ENCODE measurements at regions not wholly inside any gene's neighbourhood (a gene's known extent, or its start where the extent isn't known, plus 50 kb on each side); places are given as distances from the start of the nearest gene placed in this dataset.

DNA sequence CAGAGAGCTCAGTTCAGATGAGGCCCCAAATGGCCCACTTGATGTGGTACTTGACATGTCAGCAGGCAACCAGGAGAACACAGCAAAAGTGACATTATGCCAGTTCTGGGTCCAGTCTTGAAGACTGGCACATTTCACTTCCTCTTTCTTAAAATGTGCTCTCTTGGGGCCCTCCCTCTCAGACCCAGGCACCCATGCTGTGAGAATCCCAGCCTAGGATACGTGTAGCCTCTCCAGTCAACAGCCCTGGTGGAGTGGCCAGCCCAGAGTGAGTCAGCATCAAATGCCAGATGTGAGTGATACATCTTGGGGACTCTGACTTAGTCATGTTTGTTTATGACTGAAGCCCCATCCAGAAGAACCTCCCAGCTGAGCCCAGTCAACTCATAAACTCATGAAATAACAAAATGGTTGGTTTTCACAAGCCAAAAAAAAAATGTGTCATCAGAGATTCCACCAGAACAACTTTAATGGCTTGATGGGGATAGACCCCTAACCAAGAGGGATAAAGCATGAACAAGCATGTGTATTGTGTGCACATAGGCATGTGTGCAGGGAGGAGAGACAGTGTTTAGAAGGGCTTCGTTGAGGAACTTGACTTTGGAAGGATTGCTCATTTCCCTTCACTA, 82.5 kb upstream of the TNRC6C start:
- Histone ChIP-seq H3K9me3 (peaks cover 0 to 12% of the 10 kb centered on the region in 2 donors), H3K4me1 (peaks cover 0 to 8% of the 10 kb centered on the region in 2 donors), H3K27ac (no peak overlapping the region), H3K27me3 (no peaks in the 10 kb centered on the region), H3K4me3 (no peak overlapping the region), H3K36me3 (no peaks in the 10 kb centered on the region)
- TF ChIP-seq, protein P1, sequence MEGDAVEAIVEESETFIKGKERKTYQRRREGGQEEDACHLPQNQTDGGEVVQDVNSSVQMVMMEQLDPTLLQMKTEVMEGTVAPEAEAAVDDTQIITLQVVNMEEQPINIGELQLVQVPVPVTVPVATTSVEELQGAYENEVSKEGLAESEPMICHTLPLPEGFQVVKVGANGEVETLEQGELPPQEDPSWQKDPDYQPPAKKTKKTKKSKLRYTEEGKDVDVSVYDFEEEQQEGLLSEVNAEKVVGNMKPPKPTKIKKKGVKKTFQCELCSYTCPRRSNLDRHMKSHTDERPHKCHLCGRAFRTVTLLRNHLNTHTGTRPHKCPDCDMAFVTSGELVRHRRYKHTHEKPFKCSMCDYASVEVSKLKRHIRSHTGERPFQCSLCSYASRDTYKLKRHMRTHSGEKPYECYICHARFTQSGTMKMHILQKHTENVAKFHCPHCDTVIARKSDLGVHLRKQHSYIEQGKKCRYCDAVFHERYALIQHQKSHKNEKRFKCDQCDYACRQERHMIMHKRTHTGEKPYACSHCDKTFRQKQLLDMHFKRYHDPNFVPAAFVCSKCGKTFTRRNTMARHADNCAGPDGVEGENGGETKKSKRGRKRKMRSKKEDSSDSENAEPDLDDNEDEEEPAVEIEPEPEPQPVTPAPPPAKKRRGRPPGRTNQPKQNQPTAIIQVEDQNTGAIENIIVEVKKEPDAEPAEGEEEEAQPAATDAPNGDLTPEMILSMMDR (IDR thresholded peaks at IDR 0.05) = no peak
- DNase-seq (ENCODE audit: low spot score) = no peak

DNA sequence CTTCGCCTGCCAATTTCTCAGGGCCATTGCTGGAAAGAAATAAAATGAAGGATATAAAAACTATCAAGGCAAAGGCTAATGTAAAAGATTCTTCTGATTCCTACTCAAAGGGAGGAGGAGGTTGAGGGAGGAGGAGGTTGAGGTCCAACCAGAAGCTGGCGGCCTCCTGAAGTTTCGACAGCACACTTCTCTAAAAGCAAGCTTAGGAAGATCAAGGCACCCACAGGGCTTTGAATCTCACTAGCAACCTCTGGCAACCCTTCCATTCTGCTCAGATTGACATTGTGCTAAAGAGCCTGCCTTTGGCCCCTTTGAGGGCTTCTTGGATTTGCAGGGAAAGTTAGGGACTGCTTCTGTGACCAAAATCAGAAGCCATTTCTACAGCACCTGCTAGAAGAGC, 81.5 kb upstream of the TNRC6C start:
- Histone ChIP-seq H3K4me1 (peaks cover 0 to 19% of the 10 kb centered on the region in 2 donors), H3K27ac (no peak overlapping the region), H3K4me3 (no peak overlapping the region), H3K27me3 (no peaks in the 10 kb centered on the region), H3K9me3 (peaks cover 0 to 12% of the 10 kb centered on the region in 2 donors), H3K36me3 (no peaks in the 10 kb centered on the region)
- DNase-seq (ENCODE audit: low spot score) = no peak
- TF ChIP-seq, protein P1 (IDR thresholded peaks at IDR 0.05) = no peak

DNA sequence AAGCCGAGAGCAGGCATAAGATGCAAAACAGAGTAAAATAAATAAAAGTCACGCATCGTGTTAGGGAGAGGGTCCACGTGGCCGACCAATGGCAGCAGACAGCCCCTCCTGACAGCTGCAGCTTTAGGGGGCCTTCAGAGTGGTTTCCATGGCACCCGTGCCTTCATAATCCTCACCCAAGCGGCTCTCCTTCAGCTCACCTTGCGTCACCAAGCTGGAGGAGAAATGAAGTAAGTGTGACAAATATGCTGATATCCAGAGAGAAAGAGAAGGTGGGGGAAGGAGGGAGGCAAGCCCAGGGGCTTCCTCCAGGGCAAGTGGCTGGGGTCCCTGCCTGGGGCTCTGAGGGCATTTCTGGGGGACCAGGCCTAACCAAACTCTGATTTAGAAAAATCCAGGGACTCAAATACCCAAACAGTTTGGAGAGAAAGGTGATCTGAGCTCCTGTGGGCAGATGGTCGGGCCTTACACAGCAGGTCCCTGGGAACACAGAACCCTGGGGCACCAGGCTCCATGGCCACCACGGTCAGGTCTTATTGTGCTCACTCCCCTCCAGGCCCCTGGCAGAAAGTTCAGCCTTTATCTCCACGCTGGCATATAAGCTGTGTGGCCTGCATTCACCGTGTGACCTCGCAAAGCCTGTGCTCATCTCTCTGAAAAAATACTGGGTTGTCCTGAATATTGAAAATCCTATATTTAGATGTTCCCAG, 80.7 kb upstream of the TNRC6C start:
- peaks cover 0 to 12% of the 10 kb centered on the region in 2 donors for H3K9me3 ChIP-seq
- no peak for DNase-seq (ENCODE audit: low spot score)
- H3K36me3 ChIP-seq = no peaks in the 10 kb centered on the region
- no peak overlapping the region for H3K4me3 ChIP-seq
- H3K4me1 ChIP-seq = peaks cover 0 to 26% of the 10 kb centered on the region in 2 donors
- no peak overlapping the region for H3K27ac ChIP-seq
- H3K27me3 ChIP-seq = no peaks in the 10 kb centered on the region
- TF ChIP-seq, protein P1 (IDR thresholded peaks at IDR 0.05) = no peak

DNA sequence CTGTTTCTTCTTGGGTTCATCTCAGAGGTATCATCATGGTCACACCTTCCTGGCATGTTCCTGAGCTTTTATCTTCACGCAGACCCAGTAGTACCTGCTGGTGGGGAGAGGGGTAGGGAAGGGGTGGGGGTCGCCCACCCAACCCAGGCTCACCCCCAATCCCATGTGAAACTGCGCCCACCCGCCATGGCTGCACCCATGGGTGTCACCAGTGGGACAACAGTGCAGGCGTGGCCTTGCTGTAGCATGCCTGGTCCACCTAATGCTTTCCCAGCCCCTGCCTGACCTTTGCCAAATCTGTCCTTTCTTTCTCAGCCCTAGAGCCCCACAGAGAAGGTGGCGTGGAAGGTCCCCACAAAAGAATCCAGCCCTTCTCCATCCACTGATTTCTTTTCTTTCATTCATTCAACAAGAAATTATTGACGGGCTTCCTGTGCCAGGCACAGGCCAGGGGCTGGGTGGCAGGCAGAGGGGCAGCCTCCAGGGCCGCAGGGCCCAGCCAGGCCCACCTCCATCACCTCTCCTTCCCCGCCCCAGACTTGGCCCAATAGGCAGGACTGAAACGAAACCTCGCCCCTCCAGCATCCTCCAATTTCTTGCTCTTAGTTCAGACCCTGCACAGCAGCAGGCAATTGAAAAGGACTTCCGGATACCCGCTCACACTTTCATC, 79.1 kb upstream of the TNRC6C start:
- H3K27ac ChIP-seq = no peak overlapping the region
- no peak for DNase-seq (ENCODE audit: low spot score)
- H3K36me3 ChIP-seq = no peaks in the 10 kb centered on the region
- TF ChIP-seq, protein P1 (IDR thresholded peaks at IDR 0.05) = no peak
- no peak overlapping the region for H3K4me3 ChIP-seq
- peaks cover 0 to 33% of the 10 kb centered on the region in 2 donors for H3K4me1 ChIP-seq
- H3K9me3 ChIP-seq = peaks cover 0 to 12% of the 10 kb centered on the region in 2 donors
- no peaks in the 10 kb centered on the region for H3K27me3 ChIP-seq

DNA sequence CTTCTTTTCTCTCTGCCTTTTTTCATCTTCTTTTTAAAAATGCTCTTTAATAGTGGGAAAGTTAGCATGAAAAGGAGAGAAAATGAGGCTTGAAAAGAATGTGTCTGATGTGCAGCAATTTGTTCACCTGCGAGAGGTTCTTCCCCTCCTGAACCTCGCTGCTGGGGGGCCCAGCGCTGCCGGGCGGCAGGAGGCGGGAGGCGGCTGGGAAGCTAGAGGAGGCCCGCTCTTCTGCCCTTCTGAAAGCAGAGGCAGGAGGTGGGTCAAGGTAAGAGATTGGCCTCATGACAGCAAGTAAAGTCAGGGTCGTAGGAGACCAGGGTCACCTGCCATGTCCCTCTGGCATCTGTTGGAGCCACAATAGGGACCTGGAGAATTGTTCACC, 78.6 kb upstream of the TNRC6C start:
- H3K27ac ChIP-seq = no peak overlapping the region
- H3K4me3 ChIP-seq = no peak overlapping the region
- DNase-seq (ENCODE audit: low spot score) = no peak
- H3K27me3 ChIP-seq = no peaks in the 10 kb centered on the region
- H3K9me3 ChIP-seq = peaks cover 0 to 12% of the 10 kb centered on the region in 2 donors
- H3K4me1 ChIP-seq = peaks cover 0 to 33% of the 10 kb centered on the region in 2 donors
- TF ChIP-seq, protein P1 (IDR thresholded peaks at IDR 0.05) = no peak
- no peaks in the 10 kb centered on the region for H3K36me3 ChIP-seq

All from right atrium auricular region (tissue), 2 donors.